Lower lobe of right lung (tissue), 2 donors: ENCODE measurements at regions not wholly inside any gene's neighbourhood (a gene's known extent, or its start where the extent isn't known, plus 50 kb on each side); places are given as distances from the start of the nearest gene placed in this dataset.
A peak's percentile ranks its signal among the peaks of the same experiment; 100 is the strongest.

Source experiments
- ATAC-seq, 2 donors: fragments of 200-7000 bp; cut with Tn5 transposase; one replicate each; pipeline ENCODE4 v1.9.1; 2020 to 2022; ENCODE audit warnings: mild to moderate bottlenecking in 2 of 2, moderate library complexity in 2 of 2
- DNase-seq: peaks from one replicate; pipeline ENCODE4 v3.0.0-alpha.2; 2020
- H3K27ac ChIP-seq: fragments of 200-600 bp; one replicate; pipeline ENCODE4 v1.8.0; 2022
- H3K27me3 ChIP-seq: fragments of 200-600 bp; one replicate; pipeline ENCODE4 v1.8.0; 2022; ENCODE audit warnings: low read depth
- H3K36me3 ChIP-seq: fragments of 200-600 bp; one replicate; pipeline ENCODE4 v1.8.0; 2022; ENCODE audit warnings: mild to moderate bottlenecking
- H3K4me1 ChIP-seq: fragments of 200-600 bp; one replicate; pipeline ENCODE4 v1.8.0; 2022
- H3K4me3 ChIP-seq: fragments of 200-600 bp; one replicate; pipeline ENCODE4 v1.8.0; 2022; ENCODE audit warnings: mild to moderate bottlenecking
- H3K9me3 ChIP-seq: fragments of 200-600 bp; one replicate; pipeline ENCODE4 v1.8.0; 2022
- CTCF ChIP-seq: fragments of 200-600 bp; IDR thresholded peaks from one replicate; pipeline ENCODE4 v1.8.0; 2022; ENCODE audit warnings: antibody characterized with exemption, mild to moderate bottlenecking
- intact Hi-C: fragments of 100-400 bp; cut with DNase I; formaldehyde crosslinking; loops from one replicate; pipeline ENCODE4 v1.11.0; 2022
- donor health status: DM: no; HTN: yes; CAD: no; lungs with severe emphysema.

GRCh38 chr2:215740071-215740470 is 273.3 kb downstream of the MREG start:
- intact Hi-C loops: no loop called here
- H3K27ac ChIP-seq: no peak overlapping the region
- no peak for DNase-seq
- H3K27me3 ChIP-seq: no peaks in the 10 kb centered on the region
- no peak for TF ChIP-seq CTCF
- H3K36me3 ChIP-seq: no peaks in the 10 kb centered on the region
- H3K4me1 ChIP-seq: peaks cover 12% of the 10 kb centered on the region
- no peaks in the 10 kb centered on the region for H3K9me3 ChIP-seq
- H3K4me3 ChIP-seq: no peak overlapping the region
- no peak for ATAC-seq

- no peaks in the 10 kb centered on the region for H3K27me3 ChIP-seq
- DNase-seq (no peak), ATAC-seq (peak in 1 of 2 donors; percentile 32)
- H3K9me3 ChIP-seq: no peaks in the 10 kb centered on the region
- peaks cover 12% of the 10 kb centered on the region for H3K4me1 ChIP-seq
- no peaks in the 10 kb centered on the region for H3K36me3 ChIP-seq
- no peak overlapping the region for H3K27ac ChIP-seq
- no peak for TF ChIP-seq CTCF
- H3K4me3 ChIP-seq: no peak overlapping the region
- intact Hi-C loops: no loop called here
Observed at GRCh38 chr2:215738351-215738750, 275.0 kb downstream of the MREG start.

- Histone ChIP-seq H3K27ac (no peak overlapping the region), H3K36me3 (no peaks in the 10 kb centered on the region), H3K4me3 (no peak overlapping the region), H3K4me1 (peaks cover 12% of the 10 kb centered on the region), H3K9me3 (no peaks in the 10 kb centered on the region), H3K27me3 (no peaks in the 10 kb centered on the region)
- TF ChIP-seq CTCF: no peak
- intact Hi-C loops: no loop called here
- DNase-seq (no peak), ATAC-seq (no peak)
Observed at GRCh38 chr2:215737477-215737876, 275.9 kb downstream of the MREG start.

GRCh38 chr2:215736653-215737290 is 276.6 kb downstream of the MREG start:
- ATAC-seq: peak in 1 of 2 donors; percentile 49
- Histone ChIP-seq H3K27me3 (no peaks in the 10 kb centered on the region), H3K27ac (no peak overlapping the region), H3K4me1 (peaks cover 12% of the 10 kb centered on the region), H3K36me3 (no peaks in the 10 kb centered on the region), H3K9me3 (no peaks in the 10 kb centered on the region), H3K4me3 (no peak overlapping the region)
- no peak for DNase-seq
- intact Hi-C loops: no loop called here
- TF ChIP-seq CTCF: no peak

GRCh38 chr2:215731108-215731658 is 282.2 kb downstream of the MREG start:
- no peaks in the 10 kb centered on the region for H3K27me3 ChIP-seq
- DNase-seq: no peak
- intact Hi-C loops: no loop called here
- H3K4me3 ChIP-seq: no peak overlapping the region
- no peaks in the 10 kb centered on the region for H3K9me3 ChIP-seq
- peaks cover 16% of the 10 kb centered on the region for H3K4me1 ChIP-seq
- no peak for ATAC-seq
- H3K36me3 ChIP-seq: no peaks in the 10 kb centered on the region
- no peak overlapping the region for H3K27ac ChIP-seq
- no peak for TF ChIP-seq CTCF
